Germinal center (tissue), 1 donor: ENCODE measurements at regions not wholly inside any gene's neighbourhood (a gene's known extent, or its start where the extent isn't known, plus 50 kb on each side); places are given as distances from the start of the nearest gene placed in this dataset.

ENCODE experiments used
- DNase-seq: peaks from one replicate; pipeline ENCODE4 v3.0.0; 2012; ENCODE audit warnings: mixed read lengths, low spot score

DNA sequence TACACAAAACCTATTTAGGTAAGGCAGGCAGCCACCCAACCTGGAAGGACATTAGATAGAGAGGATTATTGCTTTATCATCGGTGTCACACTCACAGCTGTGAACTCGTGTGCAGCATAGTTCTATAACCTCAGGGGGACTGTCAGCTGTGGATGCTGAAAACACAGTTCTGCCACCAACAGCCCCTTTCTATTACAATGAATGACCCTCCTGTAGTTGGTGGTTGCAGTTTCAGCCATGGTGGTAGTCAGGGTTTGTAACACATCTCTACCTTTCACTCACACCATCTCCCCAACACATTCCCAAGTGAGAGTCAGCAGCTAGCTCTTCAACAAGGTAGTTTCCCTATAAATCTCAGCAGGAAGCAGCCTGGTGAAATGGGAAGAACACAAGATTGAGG is 136.8 kb downstream of the ZC3H11B start:
- no peak for DNase-seq

DNA sequence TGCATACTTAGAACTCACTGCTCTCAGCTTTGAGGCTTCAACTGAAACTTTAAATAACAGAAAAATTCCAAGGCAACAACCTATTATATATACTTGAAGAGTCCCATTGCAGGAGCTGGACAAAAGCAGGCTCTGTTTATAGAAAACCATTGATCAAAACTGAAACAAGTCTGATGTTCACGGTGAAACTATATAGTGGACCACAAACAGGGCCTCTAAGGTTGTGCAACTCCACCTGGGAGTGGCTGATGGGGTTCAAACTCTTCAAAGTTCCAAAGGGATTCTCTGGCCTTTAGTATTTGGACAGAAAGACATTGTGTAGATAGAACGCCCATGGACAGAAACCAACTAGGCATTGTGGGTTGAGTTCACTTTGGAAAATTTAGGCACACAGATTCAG is 140.3 kb downstream of the ZC3H11B start:
- DNase-seq, result no peak

DNA sequence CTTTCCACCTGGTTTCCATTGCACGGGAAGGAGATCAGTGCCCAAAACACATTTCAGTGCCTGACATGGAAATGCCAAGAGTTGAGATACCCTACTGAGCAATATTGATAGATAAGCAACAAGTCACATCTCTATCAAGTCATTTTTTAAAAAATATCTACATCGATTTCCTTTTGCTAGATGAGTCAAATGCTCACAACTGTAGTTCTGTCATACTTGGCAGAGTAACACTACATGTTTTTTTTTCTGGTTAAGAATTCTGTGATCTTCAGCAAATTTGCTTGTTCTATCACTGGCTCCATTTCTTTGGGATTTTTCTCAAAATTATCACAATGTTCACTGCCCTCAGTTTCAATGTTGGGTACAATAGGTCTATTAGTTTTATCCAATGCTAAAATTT is 145.4 kb downstream of the ZC3H11B start:
- no peak for DNase-seq

DNA sequence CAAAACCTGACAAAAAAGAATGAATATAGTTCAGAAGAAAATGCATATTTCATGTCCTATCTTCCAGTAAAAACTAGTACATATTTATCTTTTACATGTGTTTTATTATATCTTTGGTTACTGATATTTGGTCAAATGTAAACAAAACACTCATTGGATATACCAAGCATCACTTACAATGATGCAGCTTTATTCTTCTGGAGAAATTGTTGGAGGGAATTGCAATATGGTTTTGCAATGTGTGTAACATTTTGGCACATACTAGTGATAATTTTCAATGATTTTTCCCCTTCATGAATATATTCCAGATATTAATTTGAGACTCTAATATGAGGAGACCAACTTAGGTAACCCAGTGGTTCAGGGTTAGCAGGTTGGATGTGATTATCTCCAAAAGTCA is 146.1 kb downstream of the ZC3H11B start:
- DNase-seq, result no peak

DNA sequence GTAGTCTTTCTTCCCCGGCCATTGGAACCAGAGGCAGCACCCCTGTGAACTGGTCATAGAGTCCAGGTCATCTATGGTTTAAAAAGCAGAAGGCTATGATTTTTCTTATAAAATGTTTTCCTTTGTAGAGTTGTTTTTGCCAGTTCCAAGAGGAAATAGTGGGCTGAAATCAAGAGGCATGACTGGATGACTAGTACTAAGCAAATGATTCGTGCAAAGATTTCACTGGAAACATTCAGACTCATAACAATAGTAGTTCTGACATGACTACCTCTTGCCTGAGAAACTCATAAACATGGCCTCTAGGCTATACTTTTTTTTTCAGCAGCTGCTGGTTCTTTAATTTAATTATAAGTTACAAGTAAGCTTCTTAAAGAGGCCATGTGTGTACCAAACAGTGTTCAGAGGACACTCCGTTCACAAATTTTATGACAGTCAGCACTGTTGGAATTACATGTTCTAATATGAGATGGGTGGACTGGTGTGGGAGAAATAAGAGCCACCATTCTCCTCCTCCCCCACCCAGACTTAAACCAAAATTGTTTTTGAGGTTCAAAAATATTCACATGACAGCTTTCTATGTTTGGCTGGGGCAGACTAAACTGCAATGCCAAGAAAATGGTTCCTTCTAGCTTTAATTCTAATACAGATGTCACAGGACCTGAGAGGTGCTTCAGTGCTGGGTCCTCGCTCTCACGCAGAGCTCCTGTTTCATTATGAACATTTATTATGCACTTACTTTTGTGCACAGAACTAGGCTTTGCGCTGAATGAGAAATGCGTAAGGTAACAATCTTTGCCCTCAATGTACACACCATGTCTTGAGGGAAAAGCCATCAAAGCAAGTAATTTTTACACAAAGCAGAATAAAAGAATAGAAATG is 147.5 kb downstream of the ZC3H11B start:
- DNase-seq, result no peak

DNA sequence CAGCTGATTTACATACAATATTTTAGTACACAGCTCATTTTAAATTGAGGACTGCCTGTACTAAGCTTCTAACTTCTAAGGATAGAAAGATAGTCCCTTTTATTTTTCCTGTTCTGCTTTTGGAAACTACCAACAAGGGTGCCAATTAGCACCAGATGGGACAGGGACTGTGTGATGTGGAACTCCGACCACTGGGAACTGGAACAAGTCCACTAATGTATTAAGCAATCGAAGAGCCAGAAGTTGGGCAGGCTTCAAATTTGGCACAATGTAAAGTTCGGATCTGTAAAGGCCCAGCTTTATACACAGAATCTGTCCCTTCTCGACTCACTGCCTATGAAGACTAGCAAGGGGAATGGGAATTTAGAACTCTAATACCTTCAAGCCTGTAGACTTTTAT is 149.3 kb downstream of the ZC3H11B start:
- DNase-seq, result no peak

DNA sequence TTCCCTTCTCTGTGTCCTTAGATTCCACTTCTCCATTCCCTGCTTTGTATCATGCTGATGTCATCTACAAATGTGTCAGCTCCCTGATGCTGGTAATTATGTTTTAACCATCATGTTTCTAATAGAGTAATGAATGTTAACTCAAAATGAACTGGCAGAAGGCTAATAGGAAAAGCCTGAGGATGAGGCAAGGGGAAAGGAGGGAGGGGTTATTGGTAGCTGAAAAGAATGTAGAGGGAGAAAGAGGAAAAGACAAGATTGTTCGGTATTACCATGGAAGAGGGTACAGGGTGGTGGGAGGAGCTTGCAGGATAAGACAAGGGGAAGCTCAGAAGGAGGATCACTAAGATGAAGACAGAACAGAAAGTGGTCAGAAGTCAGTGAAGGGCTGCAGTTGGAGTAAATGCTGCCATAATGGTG is 150.9 kb downstream of the ZC3H11B start:
- DNase-seq, result no peak

DNA sequence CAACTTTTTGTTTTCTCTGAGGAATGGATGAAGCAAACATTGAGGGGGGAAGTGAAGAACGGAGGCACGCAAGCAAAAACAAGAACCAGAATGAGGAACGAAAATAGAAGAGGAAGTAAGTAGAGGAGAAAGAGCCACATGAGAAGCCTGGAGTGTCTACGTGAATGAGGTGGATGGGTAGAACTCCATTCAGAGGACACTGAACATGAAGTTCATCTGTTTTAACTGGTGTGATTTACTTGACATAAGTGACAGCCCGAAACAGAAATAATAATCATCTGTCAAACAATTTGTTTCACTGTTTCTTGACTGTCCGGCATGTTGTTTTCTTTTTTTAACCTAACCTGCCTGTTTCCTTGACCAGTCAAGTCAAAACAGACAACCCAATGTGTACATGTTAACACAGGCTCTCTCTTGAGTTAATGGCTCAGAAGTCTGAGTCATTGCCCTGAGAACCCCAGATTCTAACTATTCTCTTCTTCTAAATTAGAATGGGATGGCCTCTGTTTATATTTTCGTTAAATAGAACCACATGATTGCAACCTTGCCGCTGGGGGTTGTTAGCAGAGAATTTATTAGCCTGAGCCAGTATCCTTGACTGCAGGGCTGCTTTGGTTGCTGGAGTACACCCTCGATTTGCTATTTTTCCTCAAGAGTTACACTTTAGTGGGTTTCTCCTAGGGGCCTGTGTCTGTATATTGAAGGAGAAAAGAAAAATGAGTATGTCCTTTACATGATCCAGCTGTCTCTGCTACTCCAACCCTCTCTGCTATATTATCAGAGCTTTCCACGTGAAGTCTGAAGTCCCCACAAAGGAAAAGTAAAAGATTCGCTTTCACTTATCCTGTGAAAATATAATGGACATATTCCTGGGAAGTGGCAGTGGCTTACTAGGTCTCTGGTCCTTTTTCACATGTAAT is 151.7 kb downstream of the ZC3H11B start:
- DNase-seq, result peak; percentile 49

DNA sequence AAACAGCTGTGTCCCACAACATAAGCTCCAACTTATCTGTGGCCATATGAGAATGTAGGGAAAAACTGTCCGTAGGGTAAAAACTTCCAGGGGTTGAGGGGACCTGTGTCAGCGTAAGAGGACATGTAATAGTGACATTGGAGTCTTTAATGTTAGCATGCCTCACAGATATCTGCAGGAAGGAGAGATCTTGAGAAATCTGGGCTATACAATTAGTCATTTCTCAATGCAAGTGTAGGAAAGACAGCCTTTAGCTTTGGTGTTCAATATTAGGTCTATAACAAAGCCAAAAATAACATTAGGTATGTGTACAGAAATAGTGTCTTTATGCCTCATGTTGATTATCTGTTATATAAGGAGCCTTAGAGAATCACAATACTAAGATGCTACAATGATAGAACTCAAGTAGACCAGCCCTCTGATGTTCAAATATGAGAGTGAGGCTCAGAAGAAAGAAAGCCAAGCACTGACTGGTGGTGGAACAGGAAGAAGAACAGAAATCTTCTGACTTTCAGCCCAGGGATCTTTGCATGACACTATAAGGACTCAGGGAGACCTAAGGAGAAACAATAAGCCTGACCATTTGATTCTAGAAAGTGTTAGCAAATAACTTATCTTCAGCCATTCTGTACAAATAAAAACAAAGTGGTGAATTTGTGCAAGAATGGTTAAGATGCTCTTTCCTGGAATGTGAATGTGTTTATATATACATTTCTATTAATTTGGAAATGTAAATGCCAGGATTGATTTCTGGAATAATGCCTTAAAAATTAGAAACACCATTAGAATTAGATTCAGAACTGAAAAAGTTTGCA is 152.6 kb downstream of the ZC3H11B start:
- DNase-seq, result no peak

DNA sequence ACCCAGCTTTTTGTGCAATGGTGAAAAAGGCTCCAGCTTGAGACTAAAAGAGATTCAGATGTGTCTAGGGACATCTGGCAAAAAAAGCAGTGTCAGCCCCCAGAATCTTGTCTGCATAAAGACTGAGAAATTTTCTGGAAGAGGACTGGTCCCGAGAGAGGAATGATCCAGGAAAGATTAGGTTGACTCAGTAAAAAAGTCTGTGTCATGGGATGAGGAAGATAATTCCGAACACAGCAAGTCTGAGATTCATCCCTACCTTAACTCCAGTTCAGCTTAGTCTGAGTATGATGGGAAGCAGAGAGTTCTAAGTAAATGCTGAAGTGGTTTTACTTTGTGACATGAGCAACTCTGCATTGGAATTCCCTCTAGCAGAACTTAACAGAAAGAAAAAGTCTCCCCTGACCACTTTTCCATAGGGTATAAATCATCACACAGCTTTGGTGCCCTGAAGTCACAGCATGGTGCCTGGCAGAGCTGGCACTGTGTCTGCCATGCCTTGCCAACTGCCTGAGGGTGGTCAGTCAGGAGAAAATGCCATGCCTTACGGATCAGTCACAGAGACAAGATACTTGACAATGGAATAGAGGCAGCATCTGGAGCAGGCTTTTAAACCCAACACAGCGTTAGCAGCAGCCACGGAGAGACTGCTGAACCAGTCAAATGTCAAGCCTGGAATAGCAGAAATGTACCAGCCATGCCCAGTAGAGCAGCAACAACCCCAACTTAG is 153.4 kb downstream of the ZC3H11B start:
- DNase-seq, result no peak

DNA sequence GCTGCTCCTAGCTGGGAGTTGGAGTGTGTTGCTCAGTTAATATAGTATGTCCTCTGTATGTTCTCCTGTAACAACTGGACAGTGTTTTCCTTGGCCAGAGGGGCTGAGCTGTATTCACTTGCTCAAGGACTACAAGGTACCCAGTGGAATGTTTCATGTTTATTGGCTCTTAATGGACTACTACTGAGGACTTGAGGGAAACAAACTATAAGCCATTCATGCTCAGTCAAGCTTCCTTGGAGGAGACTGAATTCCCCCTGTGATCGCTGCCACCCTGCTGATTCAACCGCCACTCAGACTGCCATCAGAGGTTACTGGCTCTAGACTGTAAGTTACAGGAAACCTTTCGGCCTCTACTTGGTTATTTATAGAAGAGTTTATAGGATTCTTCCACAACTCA is 166.6 kb downstream of the ZC3H11B start:
- DNase-seq, result no peak

DNA sequence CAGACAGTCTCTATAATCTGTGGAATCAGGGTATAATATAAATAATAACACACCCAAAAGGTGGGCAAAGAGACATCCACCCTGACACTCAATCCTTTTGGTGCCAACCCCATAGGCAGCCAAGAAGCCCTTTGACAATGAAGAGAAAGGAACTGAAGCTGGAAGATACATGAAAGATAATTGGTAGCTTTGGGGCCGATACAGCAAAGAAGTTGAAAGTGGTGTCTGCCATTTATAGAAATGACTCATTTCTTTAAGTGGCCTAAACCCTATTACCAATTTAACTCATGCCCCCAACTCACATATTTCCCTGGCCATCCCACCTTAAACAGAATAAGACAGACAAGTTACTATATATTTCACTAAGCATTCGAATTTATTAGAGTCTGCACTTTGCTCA is 167.0 kb downstream of the ZC3H11B start:
- DNase-seq, result no peak

DNA sequence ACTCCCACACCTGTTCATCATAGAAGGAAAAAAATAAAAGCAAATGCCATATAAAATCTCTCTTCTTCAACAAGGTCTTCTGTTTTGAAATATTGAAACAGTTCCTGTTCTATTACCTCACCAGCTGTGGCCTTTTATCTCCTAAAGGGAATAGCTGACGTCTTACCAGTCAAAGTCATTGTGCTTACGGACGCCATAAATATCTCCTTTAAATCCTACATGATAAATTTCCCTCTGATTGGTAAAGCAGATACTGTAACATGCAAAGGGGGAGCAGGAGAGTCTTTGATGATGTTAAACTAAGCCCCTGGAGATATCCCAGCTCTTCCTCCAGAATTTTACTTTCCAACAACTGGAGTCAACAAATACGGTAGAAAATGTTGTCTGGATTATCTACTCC is 168.4 kb downstream of the ZC3H11B start:
- DNase-seq, result no peak

DNA sequence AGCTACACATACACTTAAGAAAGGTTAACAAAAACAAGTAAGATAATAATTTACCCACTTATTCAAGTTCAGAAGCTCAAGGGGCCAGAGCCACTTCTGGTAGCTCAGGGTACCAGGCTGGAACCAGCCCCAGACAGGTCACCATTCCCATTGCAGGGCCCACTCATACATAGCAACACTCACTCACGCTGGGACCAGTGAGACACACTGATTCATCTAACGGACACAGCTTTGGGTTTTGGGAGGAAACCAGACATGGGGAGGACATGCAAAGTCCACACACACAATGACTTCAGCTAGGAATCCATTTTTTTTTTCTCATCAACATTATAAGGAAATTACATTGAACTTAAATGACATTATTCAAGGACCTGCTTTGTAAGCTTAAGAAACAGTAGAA is 169.1 kb downstream of the ZC3H11B start:
- DNase-seq, result no peak

DNA sequence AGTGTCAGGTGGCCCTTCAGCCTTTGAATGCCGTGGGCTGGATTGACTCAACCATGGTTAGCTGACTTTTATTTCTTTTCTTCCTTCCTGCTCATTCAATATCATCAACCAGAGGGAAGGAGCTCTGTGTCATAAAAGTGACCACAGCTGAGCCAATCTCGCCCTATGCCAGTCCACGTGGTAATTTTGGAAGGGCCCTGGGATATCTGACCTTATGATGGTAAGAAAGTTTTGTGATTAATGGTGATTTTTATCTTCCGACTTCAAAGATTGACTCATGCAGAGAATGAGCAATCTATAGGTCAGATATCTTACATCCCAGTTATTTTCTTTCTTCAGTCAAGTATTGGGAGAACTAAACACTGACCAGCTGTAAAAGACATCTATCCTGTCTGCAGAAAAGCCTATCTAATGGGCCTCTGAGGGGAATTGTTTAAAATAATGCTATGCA is 170.3 kb downstream of the ZC3H11B start:
- DNase-seq, result no peak

DNA sequence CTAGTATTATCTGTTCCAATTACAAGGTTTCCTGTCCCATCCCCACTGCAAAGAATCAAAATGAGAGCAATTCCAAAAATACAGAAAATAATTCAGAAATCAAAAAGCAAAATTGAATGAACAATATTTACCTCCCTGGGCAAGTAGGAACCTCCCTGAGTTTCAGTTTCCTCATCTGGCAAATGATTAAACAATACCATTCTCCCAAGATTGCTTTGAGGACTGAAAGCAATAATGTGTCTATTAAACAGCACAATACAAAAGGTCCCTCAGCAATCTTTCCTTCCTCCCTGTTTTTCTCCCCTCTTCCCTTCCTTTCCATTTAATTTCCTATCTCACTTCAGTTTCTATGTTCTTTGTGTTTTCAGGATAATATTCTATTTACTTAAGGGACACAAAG is 171.0 kb downstream of the ZC3H11B start:
- no peak for DNase-seq

DNA sequence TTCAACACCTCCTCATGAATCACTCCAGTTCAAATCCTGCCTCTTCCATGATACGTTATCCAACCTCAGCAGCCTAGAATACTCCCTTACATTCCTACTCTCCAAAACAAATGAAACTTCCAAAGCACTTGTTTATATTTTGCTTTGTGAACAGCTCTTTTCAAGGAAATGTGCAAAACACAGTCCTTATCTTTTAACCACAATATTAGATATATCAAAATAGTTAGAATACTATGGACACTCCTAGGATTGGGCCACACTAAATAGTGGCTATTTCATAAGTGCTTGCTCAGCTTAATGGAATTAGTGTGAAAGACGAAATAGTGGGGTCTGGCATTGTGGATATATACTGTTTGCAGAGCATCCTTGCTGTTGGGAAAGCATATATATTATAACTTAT is 173.5 kb downstream of the ZC3H11B start:
- DNase-seq, result no peak

DNA sequence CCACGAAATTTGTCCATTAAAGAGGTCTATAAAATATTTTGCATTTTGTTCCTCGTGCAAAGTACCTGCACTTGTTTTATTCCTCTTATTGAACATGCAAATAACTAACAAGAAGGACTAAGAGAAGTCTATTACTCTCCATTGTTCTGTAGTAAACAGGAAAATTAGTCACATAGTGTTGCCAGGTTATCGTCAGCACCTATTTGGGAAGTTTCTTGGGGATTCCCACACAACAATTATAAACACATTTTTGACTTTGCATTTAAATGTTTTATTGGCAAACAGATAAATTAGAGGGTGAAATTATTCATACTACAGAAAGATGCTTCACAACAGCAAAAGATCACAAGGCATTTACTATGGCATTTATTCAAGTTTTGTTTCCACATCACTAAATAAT is 174.5 kb downstream of the ZC3H11B start:
- no peak for DNase-seq

DNA sequence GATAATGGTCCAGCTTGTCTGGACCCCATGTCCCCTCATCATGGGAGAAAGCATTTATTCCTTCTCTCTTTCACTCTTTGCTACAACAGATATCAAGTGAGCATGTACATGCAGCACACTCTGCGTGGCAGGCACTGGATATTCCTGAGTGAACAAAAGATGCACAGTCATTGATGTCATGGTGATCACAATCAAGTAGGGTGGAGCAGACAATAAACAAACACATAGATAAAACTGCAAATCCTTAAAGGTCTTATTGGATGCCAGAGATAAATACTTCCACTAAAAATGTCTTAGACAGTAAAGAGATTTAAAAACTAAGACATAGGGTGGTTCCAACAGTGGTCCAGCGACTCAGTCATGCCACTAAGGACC is 178.0 kb downstream of the ZC3H11B start:
- DNase-seq, result no peak

DNA sequence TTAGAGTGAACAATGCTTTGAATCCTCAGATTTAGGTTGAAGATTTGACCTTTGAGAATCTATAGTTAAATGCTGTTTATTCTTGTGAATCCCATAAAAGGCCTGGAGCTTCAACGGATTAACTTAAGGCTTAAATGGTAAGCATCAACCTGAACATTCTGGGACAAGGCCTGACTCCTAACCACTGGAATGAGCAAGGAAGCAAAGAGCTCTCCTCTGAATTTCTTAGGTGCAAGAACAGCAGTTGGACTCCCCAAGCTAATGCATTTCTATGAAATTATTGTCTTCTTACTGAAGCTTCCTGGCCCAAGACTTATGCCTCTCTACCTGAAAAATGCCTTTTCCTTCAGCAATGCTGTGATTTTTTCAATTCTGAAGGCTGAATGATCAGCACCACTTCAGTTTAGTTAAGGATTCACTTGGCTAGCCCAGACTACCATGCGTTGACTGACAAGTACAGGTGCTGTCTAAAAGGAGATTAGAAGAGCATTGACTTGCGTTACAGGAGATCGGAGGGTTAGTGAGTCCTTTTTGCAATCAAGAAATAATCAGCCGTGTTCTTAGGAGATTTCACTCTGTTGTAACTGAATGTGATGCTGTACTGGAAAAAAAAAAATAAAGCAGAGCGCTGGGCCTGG is 178.5 kb downstream of the ZC3H11B start:
- DNase-seq, result no peak

DNA sequence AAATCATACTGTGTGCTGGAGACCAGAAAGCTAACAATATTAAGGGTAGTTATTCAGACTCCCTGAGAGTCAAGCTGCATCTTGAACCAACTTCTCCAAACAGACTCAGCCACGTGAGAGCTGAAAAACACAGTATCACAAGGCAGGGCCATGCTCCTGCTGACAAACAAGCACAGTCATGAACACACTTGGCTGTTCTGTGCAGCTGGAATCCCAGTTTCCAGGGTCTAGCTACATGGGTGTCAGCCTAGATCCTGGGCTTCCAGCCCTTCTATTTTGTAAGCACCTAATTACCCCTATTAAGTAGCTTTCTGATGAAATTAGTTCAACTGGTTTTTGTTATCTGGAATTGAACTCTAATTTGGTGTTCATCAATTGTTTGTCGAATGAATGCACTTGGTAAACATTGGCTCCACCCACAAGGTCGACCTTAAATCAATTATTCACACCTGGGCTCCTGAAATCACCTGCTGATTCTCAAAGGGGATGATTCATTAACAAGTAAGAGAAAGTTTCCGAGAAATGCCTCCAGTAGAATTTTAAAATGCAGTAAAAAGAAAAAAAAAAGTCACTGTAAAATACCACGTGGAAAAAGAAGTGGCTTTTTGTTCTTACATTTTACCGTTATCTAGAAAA is 179.3 kb downstream of the ZC3H11B start:
- no peak for DNase-seq
